Colonic mucosa (tissue), 4 donors: ENCODE measurements at regions not wholly inside any gene's neighbourhood (a gene's known extent, or its start where the extent isn't known, plus 50 kb on each side); places are given as distances from the start of the nearest gene placed in this dataset.

Source experiments
- DNase-seq: peaks from one replicate; pipeline ENCODE4 v3.0.0-alpha.2; 2020
- H3K27ac ChIP-seq: fragments of 200-600 bp; one replicate; pipeline ENCODE4 v1.8.0; 2021
- H3K27me3 ChIP-seq: fragments of 200-600 bp; one replicate; pipeline ENCODE4 v1.8.0; 2021
- H3K36me3 ChIP-seq: fragments of 200-600 bp; one replicate; pipeline ENCODE4 v1.8.0; 2021
- H3K4me1 ChIP-seq: fragments of 200-600 bp; one replicate; pipeline ENCODE4 v1.8.0; 2021; ENCODE audit warnings: mild to moderate bottlenecking
- H3K4me3 ChIP-seq: fragments of 200-600 bp; one replicate; pipeline ENCODE4 v1.8.0; 2021
- H3K9ac ChIP-seq, 2 donors: one replicate each; pipeline ENCODE4 v1.7.0; 2013; ENCODE audit warnings: control low read depth in 2 of 2, low read depth in 2 of 2, low read length in 2 of 2
- H3K9me3 ChIP-seq: fragments of 200-600 bp; one replicate; pipeline ENCODE4 v1.8.0; 2021
- intact Hi-C: fragments of 100-400 bp; cut with DNase I; formaldehyde crosslinking; loops from one replicate; pipeline ENCODE4 v1.14.1; 2022
- TF ChIP-seq, protein P1 (sequence below): fragments of 200-600 bp; IDR thresholded peaks from one replicate; pipeline ENCODE4 v1.8.0; 2022; ENCODE audit warnings: antibody characterized with exemption, mild to moderate bottlenecking
- donor health status: healthy.
- donor health status: DM: no; HTN: no; CAD: no.
- donor health status: DM: no; HTN: no; CAD: no.

DNA sequence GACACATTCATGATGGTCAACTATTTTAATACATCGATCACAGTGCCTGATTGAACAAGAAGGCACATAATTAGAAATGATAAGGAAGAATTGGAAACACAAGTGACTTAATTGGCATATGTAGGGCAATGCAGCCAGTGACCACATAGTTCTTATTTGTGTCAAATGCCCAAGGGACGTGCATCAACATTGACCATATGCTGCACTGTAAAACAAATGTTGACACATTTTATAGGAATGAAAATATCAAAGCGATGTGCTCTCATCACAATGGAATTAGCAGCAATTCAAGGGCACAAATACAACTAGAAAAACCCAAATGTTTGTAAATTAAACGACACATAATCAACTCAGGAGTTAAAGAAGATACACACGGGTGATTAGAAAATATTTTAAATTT is 948.3 kb upstream of the PRKX start:
- Histone ChIP-seq H3K4me1 (no peaks in the 10 kb centered on the region), H3K27ac (no peak overlapping the region), H3K9ac (no peak overlapping the region), H3K27me3 (no peaks in the 10 kb centered on the region), H3K9me3 (no peaks in the 10 kb centered on the region), H3K36me3 (no peaks in the 10 kb centered on the region), H3K4me3 (no peak overlapping the region)
- intact Hi-C loops: no loop called here
- no peak for DNase-seq
- TF ChIP-seq, protein P1, sequence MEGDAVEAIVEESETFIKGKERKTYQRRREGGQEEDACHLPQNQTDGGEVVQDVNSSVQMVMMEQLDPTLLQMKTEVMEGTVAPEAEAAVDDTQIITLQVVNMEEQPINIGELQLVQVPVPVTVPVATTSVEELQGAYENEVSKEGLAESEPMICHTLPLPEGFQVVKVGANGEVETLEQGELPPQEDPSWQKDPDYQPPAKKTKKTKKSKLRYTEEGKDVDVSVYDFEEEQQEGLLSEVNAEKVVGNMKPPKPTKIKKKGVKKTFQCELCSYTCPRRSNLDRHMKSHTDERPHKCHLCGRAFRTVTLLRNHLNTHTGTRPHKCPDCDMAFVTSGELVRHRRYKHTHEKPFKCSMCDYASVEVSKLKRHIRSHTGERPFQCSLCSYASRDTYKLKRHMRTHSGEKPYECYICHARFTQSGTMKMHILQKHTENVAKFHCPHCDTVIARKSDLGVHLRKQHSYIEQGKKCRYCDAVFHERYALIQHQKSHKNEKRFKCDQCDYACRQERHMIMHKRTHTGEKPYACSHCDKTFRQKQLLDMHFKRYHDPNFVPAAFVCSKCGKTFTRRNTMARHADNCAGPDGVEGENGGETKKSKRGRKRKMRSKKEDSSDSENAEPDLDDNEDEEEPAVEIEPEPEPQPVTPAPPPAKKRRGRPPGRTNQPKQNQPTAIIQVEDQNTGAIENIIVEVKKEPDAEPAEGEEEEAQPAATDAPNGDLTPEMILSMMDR: no peak

DNA sequence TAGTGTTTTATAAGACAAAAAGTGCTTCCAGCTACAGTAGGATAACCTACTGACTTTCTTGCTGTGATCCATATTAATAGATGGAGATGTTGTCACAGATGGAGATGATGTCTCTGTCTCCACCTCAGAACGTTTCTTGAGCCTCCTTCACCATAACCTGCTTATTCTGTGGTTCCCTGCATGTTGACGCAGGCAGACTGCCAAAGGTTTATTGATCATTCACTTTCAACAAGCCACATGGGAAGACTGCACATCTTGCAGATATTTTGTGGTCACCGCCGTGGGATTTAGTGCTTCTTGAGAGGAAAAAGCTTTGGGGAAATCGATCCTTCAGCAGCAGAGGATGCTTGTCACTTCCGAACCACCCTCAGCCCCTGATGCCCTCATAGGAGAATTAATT is 943.0 kb upstream of the PRKX start:
- TF ChIP-seq, protein P1: no peak
- no peaks in the 10 kb centered on the region for H3K36me3 ChIP-seq
- no peak overlapping the region for H3K4me3 ChIP-seq
- no peak overlapping the region for H3K27ac ChIP-seq
- no peaks in the 10 kb centered on the region for H3K27me3 ChIP-seq
- intact Hi-C loops: no loop called here
- H3K9ac ChIP-seq: no peak overlapping the region
- H3K4me1 ChIP-seq: no peaks in the 10 kb centered on the region
- H3K9me3 ChIP-seq: no peaks in the 10 kb centered on the region
- DNase-seq: no peak

DNA sequence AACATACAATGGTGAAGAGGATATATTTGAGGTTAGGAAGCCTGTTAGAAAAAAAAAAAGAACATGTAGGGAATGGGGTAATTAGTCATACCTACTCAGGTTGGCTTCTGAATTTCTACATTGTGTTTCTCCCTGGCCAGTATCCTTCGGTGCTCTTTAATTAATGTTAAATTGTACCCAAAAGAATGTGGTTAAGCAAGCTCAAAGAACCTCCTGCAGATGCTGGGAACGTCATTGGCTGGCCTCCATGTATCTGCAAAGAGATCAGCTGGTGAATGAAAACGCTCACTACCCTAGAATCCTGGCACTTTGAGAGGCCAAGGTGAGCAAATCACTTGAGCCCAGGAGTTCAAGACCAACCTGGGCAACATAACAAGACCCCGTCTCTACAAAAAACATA is 942.3 kb upstream of the PRKX start:
- no peak for DNase-seq
- no peak overlapping the region for H3K27ac ChIP-seq

DNA sequence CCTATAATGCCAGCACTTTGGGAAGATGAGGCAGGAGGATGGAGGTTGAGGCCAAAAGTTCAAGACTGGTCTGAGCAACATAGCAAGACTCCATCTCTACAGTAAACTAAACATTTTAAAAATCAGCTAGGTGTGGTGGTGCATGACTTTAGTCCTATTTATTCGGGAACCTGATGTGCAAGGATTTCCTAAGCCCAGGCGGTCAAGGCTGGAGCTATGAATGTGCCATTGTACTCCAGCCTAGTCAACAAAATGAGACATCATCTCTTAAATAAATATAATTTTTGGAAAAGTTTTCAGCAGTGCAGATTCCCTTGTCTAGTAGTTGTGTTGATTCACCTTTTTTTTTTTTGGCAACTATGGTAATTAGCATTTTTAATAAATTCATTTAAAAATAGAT is 928.7 kb upstream of the PRKX start:
- no peak overlapping the region for H3K9ac ChIP-seq
- H3K9me3 ChIP-seq: no peaks in the 10 kb centered on the region
- intact Hi-C loops: no loop called here
- DNase-seq: no peak
- no peak overlapping the region for H3K27ac ChIP-seq
- no peaks in the 10 kb centered on the region for H3K27me3 ChIP-seq
- H3K4me3 ChIP-seq: no peak overlapping the region
- TF ChIP-seq, protein P1: no peak
- H3K36me3 ChIP-seq: no peaks in the 10 kb centered on the region
- H3K4me1 ChIP-seq: no peaks in the 10 kb centered on the region

More for the DNA sequence above, 942.3 kb upstream of the PRKX start:
- no peaks in the 10 kb centered on the region for H3K27me3 ChIP-seq
- H3K9me3 ChIP-seq: no peaks in the 10 kb centered on the region
- no peak overlapping the region for H3K4me3 ChIP-seq
- TF ChIP-seq, protein P1: no peak
- H3K36me3 ChIP-seq: no peaks in the 10 kb centered on the region
- no peak overlapping the region for H3K9ac ChIP-seq
- intact Hi-C loops: no loop called here
- H3K4me1 ChIP-seq: no peaks in the 10 kb centered on the region

DNA sequence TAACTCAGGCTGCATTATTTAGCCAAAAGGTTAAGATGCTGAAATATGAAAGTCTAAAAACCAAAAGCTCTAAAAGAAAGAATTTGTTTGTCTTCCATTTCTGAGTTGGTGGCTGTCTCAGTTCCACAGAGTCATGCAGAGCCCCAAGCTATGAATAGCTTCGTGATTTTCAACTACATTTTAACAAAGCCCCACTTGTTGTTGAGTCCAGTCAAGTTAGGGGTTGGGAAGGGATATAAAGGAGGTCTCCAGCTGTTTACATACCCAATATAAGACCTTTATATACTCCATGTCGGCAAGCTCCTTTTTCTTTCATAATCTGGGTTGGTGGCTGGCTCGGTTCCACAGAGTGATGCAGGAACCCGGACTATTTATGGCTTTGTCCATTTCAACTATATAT is 924.6 kb upstream of the PRKX start:
- Histone ChIP-seq H3K4me1 (no peaks in the 10 kb centered on the region), H3K9me3 (no peaks in the 10 kb centered on the region), H3K4me3 (no peak overlapping the region), H3K27ac (no peak overlapping the region), H3K27me3 (no peaks in the 10 kb centered on the region), H3K36me3 (no peaks in the 10 kb centered on the region), H3K9ac (no peak overlapping the region)
- TF ChIP-seq, protein P1: no peak
- intact Hi-C loops: no loop called here
- DNase-seq: no peak

DNA sequence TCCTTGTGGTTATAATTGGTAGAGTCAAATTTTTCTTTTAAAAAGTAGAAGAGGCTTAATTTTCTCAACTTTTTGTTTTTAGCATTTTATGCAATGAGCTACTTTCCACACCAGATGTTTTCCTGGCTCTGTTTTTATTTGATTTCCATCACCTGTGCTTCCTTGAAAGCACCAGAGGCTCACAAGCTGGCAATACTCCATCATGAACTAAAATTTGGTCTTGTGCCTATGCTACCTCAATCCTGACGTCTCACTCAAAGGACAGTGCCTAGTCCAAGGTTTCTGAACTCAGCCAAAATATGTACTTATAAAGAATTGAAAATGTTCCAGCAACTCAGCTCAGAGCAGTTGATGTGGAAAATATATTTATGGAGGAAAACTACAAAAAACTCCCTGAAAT is 914.0 kb upstream of the PRKX start:
- intact Hi-C loops: no loop called here
- H3K27ac ChIP-seq: no peak overlapping the region
- no peaks in the 10 kb centered on the region for H3K36me3 ChIP-seq
- H3K9me3 ChIP-seq: no peaks in the 10 kb centered on the region
- no peak overlapping the region for H3K4me3 ChIP-seq
- DNase-seq: no peak
- no peaks in the 10 kb centered on the region for H3K4me1 ChIP-seq
- no peaks in the 10 kb centered on the region for H3K27me3 ChIP-seq
- no peak overlapping the region for H3K9ac ChIP-seq
- TF ChIP-seq, protein P1: no peak
